ENCODE measurements at regions not wholly inside any gene's neighbourhood (a gene's known extent, or its start where the extent isn't known, plus 50 kb on each side); places are given as distances from the start of the nearest gene placed in this dataset.

- H3K4me3 Mint-ChIP-seq = no peak overlapping the region
- no peaks in the 10 kb centered on the region for H3K4me1 ChIP-seq (ENCODE audit: control insufficient read depth in 2 of 2, insufficient read depth in 2 of 2, low read length in 2 of 2)
- H3K4me2 ChIP-seq (replicated peaks; ENCODE audit: low read depth, low read length, poor library complexity, severe bottlenecking) = no peak overlapping the region
- no peaks in the 10 kb centered on the region for H3K79me2 ChIP-seq (ENCODE audit: control insufficient read depth, insufficient read depth, low read length)
- H3K36me3 ChIP-seq (replicated peaks in 1 of 2; ENCODE audit: control extremely low read depth in 1 of 2, control insufficient read depth in 1 of 2, extremely low read depth in 1 of 2, insufficient read depth in 2 of 2, low read length in 1 of 2) = no peaks in the 10 kb centered on the region
- no peak for DNase-seq
- H3K27me3 Mint-ChIP-seq = no peaks in the 10 kb centered on the region
- CTCF ChIA-PET = no interaction called here
- ATAC-seq (ENCODE audit: low read depth) = no peak
- H3K27me3 ChIP-seq (replicated peaks in 1 of 4; ENCODE audit: control extremely low read depth in 1 of 4, control insufficient read depth in 3 of 4, insufficient read depth in 4 of 4, low read length in 3 of 4) = no peaks in the 10 kb centered on the region
- H2AFZ ChIP-seq (ENCODE audit: insufficient read depth, low read depth, low read length, poor library complexity, severe bottlenecking) = no peak overlapping the region
- H4K20me1 ChIP-seq (ENCODE audit: control insufficient read depth, insufficient read depth, low read length, poor library complexity, severe bottlenecking) = no peaks in the 10 kb centered on the region
- 92% methylated on average over 2 of the region's 4 CpGs for WGBS (ENCODE audit: insufficient coverage)
- POLR2A ChIA-PET = no interaction called here
- no peaks in the 10 kb centered on the region for H3K4me1 Mint-ChIP-seq
- no peak overlapping the region for H3K27ac ChIP-seq (ENCODE audit: low read length in 2 of 2)
- intact Hi-C loops (cut with micrococcal nuclease) = no loop called here
- H3K4me3 ChIP-seq (ENCODE audit: control extremely low read depth in 1 of 5, extremely low read depth in 1 of 5, insufficient read depth in 1 of 5, low read depth in 2 of 5, low read length in 4 of 5) = no peak overlapping the region
- H3K27ac Mint-ChIP-seq = no peak overlapping the region
- H3K9me3 ChIP-seq (ENCODE audit: control extremely low read depth in 1 of 3, control insufficient read depth in 2 of 3, insufficient read depth in 1 of 3, low read length in 2 of 3) = no peaks in the 10 kb centered on the region
- TF ChIP-seq EZH2 (IDR thresholded peaks at IDR 0.05; ENCODE audit: borderline replicate concordance, insufficient read depth, low read depth, low read length, poor library complexity, severe bottlenecking) (no peak), CTCF (IDR thresholded peaks at IDR 0.05) (no peak)
- H3K9ac ChIP-seq (ENCODE audit: low read length) = no peak overlapping the region
- no peaks in the 10 kb centered on the region for H3K9me3 Mint-ChIP-seq (ENCODE audit: insufficient read depth)
Measured at GRCh38 chr5:93303291-93303691, 277.7 kb downstream of the NR2F1-AS1 start.

- no peak overlapping the region for H3K27ac ChIP-seq (ENCODE audit: low read length in 2 of 2)
- H3K4me1 ChIP-seq (ENCODE audit: control insufficient read depth in 2 of 2, insufficient read depth in 2 of 2, low read length in 2 of 2) = no peaks in the 10 kb centered on the region
- H4K20me1 ChIP-seq (ENCODE audit: control insufficient read depth, insufficient read depth, low read length, poor library complexity, severe bottlenecking) = no peaks in the 10 kb centered on the region
- H3K27me3 ChIP-seq (replicated peaks in 1 of 4; ENCODE audit: control extremely low read depth in 1 of 4, control insufficient read depth in 3 of 4, insufficient read depth in 4 of 4, low read length in 3 of 4) = no peaks in the 10 kb centered on the region
- Mint-ChIP-seq H3K4me3 (no peak overlapping the region), H3K27ac (no peak overlapping the region), H3K27me3 (no peaks in the 10 kb centered on the region), H3K9me3 (ENCODE audit: insufficient read depth) (no peaks in the 10 kb centered on the region), H3K4me1 (no peaks in the 10 kb centered on the region)
- H3K36me3 ChIP-seq (replicated peaks in 1 of 2; ENCODE audit: control extremely low read depth in 1 of 2, control insufficient read depth in 1 of 2, extremely low read depth in 1 of 2, insufficient read depth in 2 of 2, low read length in 1 of 2) = no peaks in the 10 kb centered on the region
- no peaks in the 10 kb centered on the region for H3K79me2 ChIP-seq (ENCODE audit: control insufficient read depth, insufficient read depth, low read length)
- 92% methylated on average over 3 of the region's 4 CpGs for WGBS (ENCODE audit: insufficient coverage)
- no peak overlapping the region for H3K4me3 ChIP-seq (ENCODE audit: control extremely low read depth in 1 of 5, extremely low read depth in 1 of 5, insufficient read depth in 1 of 5, low read depth in 2 of 5, low read length in 4 of 5)
- no peak for DNase-seq
- ChIA-PET POLR2A (no interaction called here), CTCF (no interaction called here)
- no peak overlapping the region for H3K4me2 ChIP-seq (replicated peaks; ENCODE audit: low read depth, low read length, poor library complexity, severe bottlenecking)
- no peaks in the 10 kb centered on the region for H3K9me3 ChIP-seq (ENCODE audit: control extremely low read depth in 1 of 3, control insufficient read depth in 2 of 3, insufficient read depth in 1 of 3, low read length in 2 of 3)
- intact Hi-C loops (cut with micrococcal nuclease) = no loop called here
- H2AFZ ChIP-seq (ENCODE audit: insufficient read depth, low read depth, low read length, poor library complexity, severe bottlenecking) = no peak overlapping the region
- TF ChIP-seq CTCF (IDR thresholded peaks at IDR 0.05) (no peak), EZH2 (IDR thresholded peaks at IDR 0.05; ENCODE audit: borderline replicate concordance, insufficient read depth, low read depth, low read length, poor library complexity, severe bottlenecking) (no peak)
- ATAC-seq (ENCODE audit: low read depth) = no peak
- no peak overlapping the region for H3K9ac ChIP-seq (ENCODE audit: low read length)
Measured at GRCh38 chr5:93302711-93303110, 278.3 kb downstream of the NR2F1-AS1 start.

All from B cell (primary cell).